Endodermal cell (in vitro differentiated cells): ENCODE measurements at regions not wholly inside any gene's neighbourhood (a gene's known extent, or its start where the extent isn't known, plus 50 kb on each side); places are given as distances from the start of the nearest gene placed in this dataset.

Source experiments
- DNase-seq: peaks from one replicate; pipeline ENCODE4 v3.0.0-alpha.2; 2017
- H3K27ac ChIP-seq: 2 replicates; pipeline ENCODE4 v1.5.1; 2013; ENCODE audit warnings: mild to moderate bottlenecking, low read depth, low read length, moderate library complexity
- H3K27me3 ChIP-seq: 2 replicates; pipeline ENCODE4 v1.6.1; 2013; ENCODE audit warnings: mild to moderate bottlenecking, low read length, moderate library complexity; ENCODE audit not compliant: insufficient read depth, control insufficient read depth, poor library complexity, severe bottlenecking
- H3K36me3 ChIP-seq: 2 replicates; pipeline ENCODE4 v1.7.0; 2013; ENCODE audit warnings: mild to moderate bottlenecking, low read length, moderate library complexity; ENCODE audit not compliant: control insufficient read depth, insufficient read depth
- H3K4me1 ChIP-seq: one replicate; pipeline ENCODE4 v1.7.0; 2013; ENCODE audit warnings: low read length; ENCODE audit not compliant: control insufficient read depth, insufficient read depth
- H3K4me3 ChIP-seq: 2 replicates; pipeline ENCODE4 v1.5.1; 2013; ENCODE audit warnings: mild to moderate bottlenecking, low read length, moderate library complexity
- H3K9ac ChIP-seq: 2 replicates; pipeline ENCODE4 v1.6.1; 2013; ENCODE audit warnings: mild to moderate bottlenecking, low read length, moderate library complexity; ENCODE audit not compliant: poor library complexity, severe bottlenecking; ENCODE audit errors: extremely low read depth
- H3K9me3 ChIP-seq: 2 replicates; pipeline ENCODE4 v1.6.1; 2013; ENCODE audit warnings: mild to moderate bottlenecking, low read length, moderate library complexity; ENCODE audit not compliant: control insufficient read depth
- H3K27ac Mint-ChIP-seq: 2 replicates; pipeline ENCODE4 v1.8.0; 2020; ENCODE audit warnings: mixed read lengths
- H3K27me3 Mint-ChIP-seq: 2 replicates; pipeline ENCODE4 v1.8.0; 2021; ENCODE audit warnings: mild to moderate bottlenecking, mixed read lengths; ENCODE audit not compliant: insufficient read depth
- H3K36me3 Mint-ChIP-seq: 2 replicates; pipeline ENCODE4 v1.8.0; 2020; ENCODE audit warnings: low read depth, mixed read lengths
- H3K4me1 Mint-ChIP-seq: 2 replicates; pipeline ENCODE4 v1.8.0; 2020; ENCODE audit warnings: mixed read lengths
- H3K4me3 Mint-ChIP-seq: 2 replicates; pipeline ENCODE4 v1.8.0; 2020; ENCODE audit warnings: mild to moderate bottlenecking, moderate library complexity, mixed read lengths
- H3K9me3 Mint-ChIP-seq: 2 replicates; pipeline ENCODE4 v1.8.0; 2020; ENCODE audit warnings: mild to moderate bottlenecking, mixed read lengths
- CTCF ChIP-seq: fragments of 200-600 bp; sonication (generic); conservative IDR thresholded peaks from 2 replicates; pipeline ENCODE4 v1.5.0; 2021; ENCODE audit warnings: antibody characterized with exemption, mild to moderate bottlenecking
- WGBS, 2 experiments: methylation state at CpG; one replicate each; pipeline versions ENCODE4 v1.1.5 to v1.1.7; 2013; ENCODE audit warnings: missing lambda C conversion rate in 2 of 2, mixed read lengths in 1 of 2; ENCODE audit not compliant: insufficient coverage in 1 of 2, insufficient read length in 1 of 2; 5-methylcytosine and 5-hydroxymethylcytosine counted together

DNA sequence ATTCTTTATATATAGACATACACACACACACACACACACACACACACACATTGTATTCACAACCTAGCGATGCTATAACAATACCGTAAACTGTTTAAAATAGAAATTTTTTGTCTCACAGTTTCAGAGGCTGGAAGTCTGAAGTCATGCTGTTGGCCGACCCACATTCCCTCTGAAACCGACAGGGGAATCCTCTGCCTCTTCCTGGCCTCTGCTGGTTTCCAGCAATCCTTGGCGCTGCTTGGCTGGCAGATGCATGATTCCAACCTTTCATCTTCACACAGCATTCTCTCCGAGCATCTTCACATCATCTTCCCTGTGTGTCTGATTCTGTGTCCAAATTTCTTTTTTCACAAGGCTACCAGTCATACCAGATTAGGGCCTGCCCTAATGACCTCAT, 94.8 kb downstream of the CCDC71L start:
- WGBS, 2 experiments, result 80 to 95% methylated on average over 5 to 6 of the region's 6 CpGs

DNA sequence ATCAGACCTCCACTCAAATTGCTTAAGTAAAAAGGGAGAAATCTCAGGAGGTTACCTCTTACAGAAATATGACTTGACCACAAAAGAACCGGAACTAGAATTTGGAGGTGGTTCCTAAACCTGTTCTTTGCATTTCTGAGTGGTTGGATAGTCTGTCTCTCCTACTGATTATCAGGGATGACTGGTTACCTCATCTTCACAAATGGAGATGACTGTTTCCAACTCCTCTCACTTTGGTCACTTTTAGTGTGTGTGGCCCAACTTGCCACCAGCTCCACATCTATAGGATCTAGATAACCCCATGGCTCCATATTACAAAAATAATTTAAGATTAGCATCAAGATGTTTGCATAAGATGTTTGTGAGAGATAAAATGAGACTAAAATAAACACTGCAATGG, 95.5 kb downstream of the CCDC71L start:
- Histone ChIP-seq H3K4me1 (peaks cover 6% of the 10 kb centered on the region), H3K9ac (no peak overlapping the region), H3K9me3 (no peaks in the 10 kb centered on the region), H3K4me3 (no peak overlapping the region), H3K27ac (no peak overlapping the region), H3K27me3 (no peaks in the 10 kb centered on the region), H3K36me3 (no peaks in the 10 kb centered on the region)
- no peak for DNase-seq
- WGBS, 2 experiments, result 93 to 100% methylated on average over 1 of the region's 1 CpG
- Mint-ChIP-seq H3K27me3 (no peaks in the 10 kb centered on the region), H3K36me3 (no peaks in the 10 kb centered on the region), H3K4me1 (peaks cover 6% of the 10 kb centered on the region), H3K9me3 (no peaks in the 10 kb centered on the region), H3K27ac (no peak overlapping the region), H3K4me3 (no peak overlapping the region)
- no peak for TF ChIP-seq CTCF

More for the DNA sequence above, 94.8 kb downstream of the CCDC71L start:
- Mint-ChIP-seq H3K27ac (no peak overlapping the region), H3K4me3 (no peak overlapping the region), H3K36me3 (no peaks in the 10 kb centered on the region), H3K4me1 (peaks cover 6% of the 10 kb centered on the region), H3K9me3 (no peaks in the 10 kb centered on the region), H3K27me3 (no peaks in the 10 kb centered on the region)
- H3K9ac ChIP-seq, result no peak overlapping the region
- DNase-seq, result no peak
- H3K4me3 ChIP-seq, result no peak overlapping the region
- no peaks in the 10 kb centered on the region for H3K27me3 ChIP-seq
- no peaks in the 10 kb centered on the region for H3K36me3 ChIP-seq
- peaks cover 6% of the 10 kb centered on the region for H3K4me1 ChIP-seq
- no peak overlapping the region for H3K27ac ChIP-seq
- no peaks in the 10 kb centered on the region for H3K9me3 ChIP-seq
- no peak for TF ChIP-seq CTCF

DNA sequence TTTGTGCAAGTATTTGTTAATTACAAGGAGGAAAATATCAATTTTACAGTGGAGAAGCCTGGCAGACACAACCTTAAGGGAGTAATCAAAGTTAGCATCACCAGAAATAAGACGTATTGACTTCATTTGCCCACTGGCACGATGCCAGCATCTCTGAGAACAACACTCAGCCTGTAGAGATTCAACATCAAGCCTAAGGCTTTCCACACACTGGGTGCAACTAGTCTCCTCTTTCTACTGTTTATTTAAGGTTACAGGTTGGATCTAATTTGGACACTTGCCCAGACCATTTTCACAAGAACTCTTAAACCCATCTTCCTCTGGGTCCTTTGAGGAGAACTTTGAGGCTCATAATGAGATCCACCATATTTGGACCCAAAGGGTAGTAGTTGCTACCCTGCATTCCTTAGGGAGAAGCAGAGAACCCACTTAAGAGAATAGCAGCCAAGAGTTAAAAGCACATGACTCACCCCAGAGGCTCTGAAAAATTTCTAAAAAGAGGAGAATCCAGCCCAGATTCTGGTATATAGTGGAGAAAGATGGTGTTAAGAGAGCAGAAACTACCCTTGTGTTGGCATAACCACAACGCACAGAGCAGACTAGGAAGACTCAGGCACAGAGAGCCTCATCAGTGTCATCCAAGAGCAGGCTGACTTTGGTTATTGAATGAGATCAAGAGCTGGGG, 97.3 kb downstream of the CCDC71L start:
- H3K27ac Mint-ChIP-seq, result no peak overlapping the region
- 85 to 89% methylated on average over 3 of the region's 3 CpGs for WGBS, 2 experiments
- H3K4me1 ChIP-seq, result peaks cover 2% of the 10 kb centered on the region
- no peaks in the 10 kb centered on the region for H3K36me3 Mint-ChIP-seq
- no peak overlapping the region for H3K4me3 Mint-ChIP-seq
- no peak overlapping the region for H3K9ac ChIP-seq
- H3K27me3 Mint-ChIP-seq, result no peaks in the 10 kb centered on the region
- H3K27ac ChIP-seq, result no peak overlapping the region
- H3K4me3 ChIP-seq, result no peak overlapping the region
- H3K9me3 ChIP-seq, result no peaks in the 10 kb centered on the region
- TF ChIP-seq CTCF, result no peak
- peaks cover 3% of the 10 kb centered on the region for H3K4me1 Mint-ChIP-seq
- H3K9me3 Mint-ChIP-seq, result no peaks in the 10 kb centered on the region
- H3K36me3 ChIP-seq, result no peaks in the 10 kb centered on the region
- H3K27me3 ChIP-seq, result no peaks in the 10 kb centered on the region
- no peak for DNase-seq
